ENCODE measurements at regions not wholly inside any gene's neighbourhood (a gene's known extent, or its start where the extent isn't known, plus 50 kb on each side); places are given as distances from the start of the nearest gene placed in this dataset.

DNA sequence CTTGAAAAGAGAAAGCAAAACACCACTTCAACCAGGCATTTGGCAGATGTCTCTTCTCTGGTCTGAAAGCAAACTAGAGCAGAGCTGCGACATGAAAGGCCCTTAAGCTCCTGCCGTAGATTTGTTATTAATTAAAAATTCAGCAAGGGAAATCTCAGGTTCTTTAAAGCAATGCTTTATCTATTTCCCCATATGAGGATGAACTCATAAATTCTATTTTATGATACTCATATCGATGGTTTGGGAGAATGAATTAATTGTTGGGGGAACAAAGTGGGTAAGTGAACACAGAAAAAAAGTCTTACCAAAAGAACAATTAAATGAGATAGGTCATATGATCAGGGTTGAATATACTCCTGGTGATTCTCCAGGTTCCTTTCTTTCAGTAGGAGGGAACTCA is 464.7 kb upstream of the SLC35B3 start:
- H3K9me3 ChIP-seq (ENCODE audit: severe bottlenecking), result no peaks in the 10 kb centered on the region
- no peaks in the 10 kb centered on the region for H3K4me1 ChIP-seq (ENCODE audit: insufficient read depth, poor library complexity, severe bottlenecking)
- no peak for DNase-seq (ENCODE audit: low spot score)
- no peaks in the 10 kb centered on the region for H3K27me3 ChIP-seq (ENCODE audit: insufficient read depth, poor library complexity, severe bottlenecking)
- H3K27ac ChIP-seq (ENCODE audit: poor library complexity, severe bottlenecking), result no peak overlapping the region
- no peak overlapping the region for H3K4me3 ChIP-seq (ENCODE audit: severe bottlenecking)
- TF ChIP-seq, protein P1, sequence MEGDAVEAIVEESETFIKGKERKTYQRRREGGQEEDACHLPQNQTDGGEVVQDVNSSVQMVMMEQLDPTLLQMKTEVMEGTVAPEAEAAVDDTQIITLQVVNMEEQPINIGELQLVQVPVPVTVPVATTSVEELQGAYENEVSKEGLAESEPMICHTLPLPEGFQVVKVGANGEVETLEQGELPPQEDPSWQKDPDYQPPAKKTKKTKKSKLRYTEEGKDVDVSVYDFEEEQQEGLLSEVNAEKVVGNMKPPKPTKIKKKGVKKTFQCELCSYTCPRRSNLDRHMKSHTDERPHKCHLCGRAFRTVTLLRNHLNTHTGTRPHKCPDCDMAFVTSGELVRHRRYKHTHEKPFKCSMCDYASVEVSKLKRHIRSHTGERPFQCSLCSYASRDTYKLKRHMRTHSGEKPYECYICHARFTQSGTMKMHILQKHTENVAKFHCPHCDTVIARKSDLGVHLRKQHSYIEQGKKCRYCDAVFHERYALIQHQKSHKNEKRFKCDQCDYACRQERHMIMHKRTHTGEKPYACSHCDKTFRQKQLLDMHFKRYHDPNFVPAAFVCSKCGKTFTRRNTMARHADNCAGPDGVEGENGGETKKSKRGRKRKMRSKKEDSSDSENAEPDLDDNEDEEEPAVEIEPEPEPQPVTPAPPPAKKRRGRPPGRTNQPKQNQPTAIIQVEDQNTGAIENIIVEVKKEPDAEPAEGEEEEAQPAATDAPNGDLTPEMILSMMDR (IDR thresholded peaks at IDR 0.05; ENCODE audit: poor library complexity, severe bottlenecking), result no peak
- ATAC-seq (ENCODE audit: low read depth), result no peak
- H3K36me3 ChIP-seq (ENCODE audit: low read depth), result no peaks in the 10 kb centered on the region

- no peak for DNase-seq (ENCODE audit: low spot score)
- TF ChIP-seq, protein P1 (IDR thresholded peaks at IDR 0.05; ENCODE audit: poor library complexity, severe bottlenecking), result no peak
Observed at GRCh38 chr6:8889514-8889913, 454.2 kb upstream of the SLC35B3 start.

GRCh38 chr6:8888468-8888867 is 453.1 kb upstream of the SLC35B3 start:
- no peak overlapping the region for H3K4me3 ChIP-seq (ENCODE audit: severe bottlenecking)
- no peaks in the 10 kb centered on the region for H3K36me3 ChIP-seq (ENCODE audit: low read depth)
- H3K27ac ChIP-seq (ENCODE audit: poor library complexity, severe bottlenecking), result no peak overlapping the region
- DNase-seq (ENCODE audit: low spot score) (no peak), ATAC-seq (ENCODE audit: low read depth) (no peak)
- TF ChIP-seq, protein P1 (IDR thresholded peaks at IDR 0.05; ENCODE audit: poor library complexity, severe bottlenecking), result peak; percentile 56
- no peaks in the 10 kb centered on the region for H3K9me3 ChIP-seq (ENCODE audit: severe bottlenecking)
- no peaks in the 10 kb centered on the region for H3K27me3 ChIP-seq (ENCODE audit: insufficient read depth, poor library complexity, severe bottlenecking)
- no peaks in the 10 kb centered on the region for H3K4me1 ChIP-seq (ENCODE audit: insufficient read depth, poor library complexity, severe bottlenecking)

More at GRCh38 chr6:8889514-8889913, 454.2 kb upstream of the SLC35B3 start:
- H3K4me1 ChIP-seq (ENCODE audit: insufficient read depth, poor library complexity, severe bottlenecking), result no peaks in the 10 kb centered on the region
- H3K9me3 ChIP-seq (ENCODE audit: severe bottlenecking), result no peaks in the 10 kb centered on the region
- no peak overlapping the region for H3K4me3 ChIP-seq (ENCODE audit: severe bottlenecking)
- H3K27ac ChIP-seq (ENCODE audit: poor library complexity, severe bottlenecking), result no peak overlapping the region
- ATAC-seq (ENCODE audit: low read depth), result no peak
- no peaks in the 10 kb centered on the region for H3K27me3 ChIP-seq (ENCODE audit: insufficient read depth, poor library complexity, severe bottlenecking)
- no peaks in the 10 kb centered on the region for H3K36me3 ChIP-seq (ENCODE audit: low read depth)

- Histone ChIP-seq H3K4me3 (ENCODE audit: severe bottlenecking) (no peak overlapping the region), H3K4me1 (ENCODE audit: insufficient read depth, poor library complexity, severe bottlenecking) (no peaks in the 10 kb centered on the region), H3K27ac (ENCODE audit: poor library complexity, severe bottlenecking) (no peak overlapping the region), H3K36me3 (ENCODE audit: low read depth) (no peaks in the 10 kb centered on the region), H3K27me3 (ENCODE audit: insufficient read depth, poor library complexity, severe bottlenecking) (no peaks in the 10 kb centered on the region), H3K9me3 (ENCODE audit: severe bottlenecking) (no peaks in the 10 kb centered on the region)
- ATAC-seq (ENCODE audit: low read depth) (no peak), DNase-seq (ENCODE audit: low spot score) (no peak)
- TF ChIP-seq, protein P1 (IDR thresholded peaks at IDR 0.05; ENCODE audit: poor library complexity, severe bottlenecking), result no peak
Observed at GRCh38 chr6:8881663-8882062, 446.3 kb upstream of the SLC35B3 start.

DNA sequence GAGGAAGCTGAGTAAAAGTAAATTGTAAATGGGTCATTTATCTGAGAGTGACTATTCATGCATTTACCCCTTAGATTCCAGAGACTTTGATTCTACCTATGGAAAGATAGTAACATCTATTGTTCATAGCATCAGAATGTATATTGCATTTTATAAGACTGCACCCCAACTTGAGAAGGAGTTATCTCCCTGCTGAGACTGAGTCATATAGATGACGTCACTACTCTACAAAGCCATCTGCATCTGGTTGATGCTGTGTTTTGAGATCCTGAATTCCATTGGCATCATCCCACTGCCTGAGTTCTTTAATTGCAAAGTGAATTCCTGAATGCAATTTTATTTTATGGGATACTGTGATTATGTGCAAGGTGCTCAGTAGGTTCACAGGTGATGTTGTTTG is 444.0 kb upstream of the SLC35B3 start:
- ATAC-seq (ENCODE audit: low read depth) (no peak), DNase-seq (ENCODE audit: low spot score) (no peak)
- H3K36me3 ChIP-seq (ENCODE audit: low read depth), result no peaks in the 10 kb centered on the region
- no peaks in the 10 kb centered on the region for H3K9me3 ChIP-seq (ENCODE audit: severe bottlenecking)
- H3K27ac ChIP-seq (ENCODE audit: poor library complexity, severe bottlenecking), result no peak overlapping the region
- H3K4me3 ChIP-seq (ENCODE audit: severe bottlenecking), result no peak overlapping the region
- TF ChIP-seq, protein P1 (IDR thresholded peaks at IDR 0.05; ENCODE audit: poor library complexity, severe bottlenecking), result no peak
- H3K4me1 ChIP-seq (ENCODE audit: insufficient read depth, poor library complexity, severe bottlenecking), result no peaks in the 10 kb centered on the region
- no peaks in the 10 kb centered on the region for H3K27me3 ChIP-seq (ENCODE audit: insufficient read depth, poor library complexity, severe bottlenecking)
